GM18867 (cell line): ENCODE measurements at regions not wholly inside any gene's neighbourhood (a gene's known extent, or its start where the extent isn't known, plus 50 kb on each side); places are given as distances from the start of the nearest gene placed in this dataset.

Source experiments
- ATAC-seq: cut with Tn5 transposase; IDR thresholded peaks from one replicate; pipeline ENCODE4 v1.9.1; 2021; ENCODE audit warnings: mild to moderate bottlenecking, moderate library complexity; ENCODE audit not compliant: unreplicated experiment

- ATAC-seq = no peak
Observed at GRCh38 chr4:164368894-164369293, 385.0 kb upstream of the SMIM31 start.

- ATAC-seq = no peak
Observed at GRCh38 chr4:164373021-164373420, 380.9 kb upstream of the SMIM31 start.

- ATAC-seq = no peak
Observed at GRCh38 chr4:164377277-164377676, 376.7 kb upstream of the SMIM31 start.

GRCh38 chr4:164378361-164378760 lies 375.6 kb upstream of the SMIM31 start:
- ATAC-seq = no peak

GRCh38 chr4:164379694-164380093 lies 374.2 kb upstream of the SMIM31 start:
- ATAC-seq = no peak

GRCh38 chr4:164381859-164382258 lies 372.1 kb upstream of the SMIM31 start:
- ATAC-seq = no peak

- ATAC-seq = no peak
Observed at GRCh38 chr4:164383058-164383357, 370.9 kb upstream of the SMIM31 start.

- ATAC-seq = no peak
Observed at GRCh38 chr4:164383358-164384220, 370.3 kb upstream of the SMIM31 start.

GRCh38 chr4:164384416-164384815 lies 369.5 kb upstream of the SMIM31 start:
- no peak for ATAC-seq

- no peak for ATAC-seq
Observed at GRCh38 chr4:164396439-164396838, 357.5 kb upstream of the SMIM31 start.

GRCh38 chr4:164402554-164402953 lies 351.4 kb upstream of the SMIM31 start:
- ATAC-seq = no peak

GRCh38 chr4:164405774-164406173 lies 348.2 kb upstream of the SMIM31 start:
- no peak for ATAC-seq

GRCh38 chr4:164408831-164409230 lies 345.1 kb upstream of the SMIM31 start:
- ATAC-seq = no peak

- no peak for ATAC-seq
Observed at GRCh38 chr4:164410401-164410800, 343.5 kb upstream of the SMIM31 start.

- no peak for ATAC-seq
Observed at GRCh38 chr4:164412246-164412645, 341.7 kb upstream of the SMIM31 start.

GRCh38 chr4:164413743-164414142 lies 340.2 kb upstream of the SMIM31 start:
- no peak for ATAC-seq

- no peak for ATAC-seq
Observed at GRCh38 chr4:164423819-164424218, 330.1 kb upstream of the SMIM31 start.

- ATAC-seq = no peak
Observed at GRCh38 chr4:164424846-164425245, 329.1 kb upstream of the SMIM31 start.

GRCh38 chr4:164428561-164428960 lies 325.4 kb upstream of the SMIM31 start:
- ATAC-seq = no peak

- no peak for ATAC-seq
Observed at GRCh38 chr4:164438321-164438720, 315.6 kb upstream of the SMIM31 start.

- ATAC-seq = no peak
Observed at GRCh38 chr4:164439037-164439436, 314.9 kb upstream of the SMIM31 start.

GRCh38 chr4:164440199-164440598 lies 313.7 kb upstream of the SMIM31 start:
- no peak for ATAC-seq

GRCh38 chr4:164441109-164441508 lies 312.8 kb upstream of the SMIM31 start:
- no peak for ATAC-seq
